ENCODE measurements at regions not wholly inside any gene's neighbourhood (a gene's known extent, or its start where the extent isn't known, plus 50 kb on each side); places are given as distances from the start of the nearest gene placed in this dataset.

DNA sequence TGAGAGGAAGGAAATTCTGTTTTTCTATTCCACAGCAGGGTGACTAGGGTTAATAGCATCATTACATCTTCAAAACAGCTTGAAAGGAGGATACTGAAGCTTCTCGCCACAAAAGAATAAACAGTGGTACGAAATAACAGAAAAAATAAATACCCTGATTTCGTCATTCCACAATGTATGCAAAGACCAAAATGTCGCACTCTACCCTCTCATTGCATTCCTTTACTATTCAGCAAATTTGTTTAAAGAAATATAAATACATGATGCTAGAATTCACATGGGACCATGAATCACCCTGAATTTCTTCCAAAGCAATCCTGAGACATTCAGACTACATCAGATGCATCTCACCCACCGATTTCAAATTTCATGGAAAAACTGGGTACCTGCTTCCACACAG is 112.3 kb upstream of the TOP3B start:
- CTCF ChIA-PET: no interaction called here
- Mint-ChIP-seq H3K27me3 (ENCODE audit: low read depth) (peaks cover 46% of the 10 kb centered on the region), H3K36me3 (ENCODE audit: low read depth) (no peaks in the 10 kb centered on the region), H3K27ac (no peak overlapping the region), H3K4me3 (no peak overlapping the region), H3K4me1 (ENCODE audit: low read depth) (peaks cover 6% of the 10 kb centered on the region), H3K9me3 (ENCODE audit: insufficient read depth) (no peaks in the 10 kb centered on the region)
- POLR2A ChIA-PET: no interaction called here
- no peak for ATAC-seq
- no peak for DNase-seq

DNA sequence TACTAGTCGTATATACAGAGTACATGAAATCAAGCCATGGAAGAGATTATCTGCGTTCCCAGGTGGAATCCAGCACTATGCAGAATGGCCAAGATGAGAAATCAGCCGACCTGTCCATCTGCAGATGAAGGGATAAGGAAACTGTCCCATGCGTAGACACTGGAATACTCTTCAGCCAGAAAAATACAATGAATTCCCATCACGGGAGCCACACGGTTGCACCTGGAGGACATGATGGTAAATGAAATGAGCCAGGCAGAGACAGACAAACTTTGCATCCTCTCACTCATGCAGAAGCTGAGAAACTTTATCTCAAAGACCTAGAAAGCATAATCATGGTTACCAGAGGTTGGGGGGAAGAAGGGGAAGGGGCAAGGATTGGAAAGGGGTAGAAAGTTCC is 111.9 kb upstream of the TOP3B start:
- Mint-ChIP-seq H3K27me3 (ENCODE audit: low read depth) (peaks cover 50% of the 10 kb centered on the region), H3K4me1 (ENCODE audit: low read depth) (peaks cover 6% of the 10 kb centered on the region), H3K4me3 (no peak overlapping the region), H3K27ac (no peak overlapping the region), H3K36me3 (ENCODE audit: low read depth) (no peaks in the 10 kb centered on the region), H3K9me3 (ENCODE audit: insufficient read depth) (no peaks in the 10 kb centered on the region)
- ChIA-PET CTCF (no interaction called here), POLR2A (no interaction called here)
- DNase-seq (no peak), ATAC-seq (no peak)

DNA sequence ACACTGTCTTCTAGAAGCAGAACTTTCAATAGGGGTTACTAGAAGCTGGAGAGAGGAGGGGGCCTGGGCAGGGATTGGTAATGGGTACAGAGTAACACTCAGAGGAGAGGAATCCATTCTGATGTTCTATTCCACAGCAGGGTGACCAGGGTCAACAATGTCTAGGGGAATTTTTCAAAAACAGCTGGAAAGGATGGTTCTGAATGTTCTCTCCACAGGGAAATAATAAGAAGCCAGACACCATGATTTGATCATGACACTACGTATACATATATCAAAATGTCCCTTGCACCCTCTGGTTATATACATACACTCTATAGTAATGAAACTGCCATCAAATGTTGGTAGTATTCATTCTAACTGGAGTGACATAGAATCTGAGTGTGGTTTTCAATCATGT is 111.2 kb upstream of the TOP3B start:
- no peak for ATAC-seq
- no peak overlapping the region for H3K4me3 Mint-ChIP-seq
- ChIA-PET CTCF (no interaction called here), POLR2A (no interaction called here)
- H3K27me3 Mint-ChIP-seq (ENCODE audit: low read depth): peaks cover 47% of the 10 kb centered on the region
- H3K27ac Mint-ChIP-seq: no peak overlapping the region
- DNase-seq: no peak
- H3K9me3 Mint-ChIP-seq (ENCODE audit: insufficient read depth): no peaks in the 10 kb centered on the region
- H3K36me3 Mint-ChIP-seq (ENCODE audit: low read depth): no peaks in the 10 kb centered on the region
- H3K4me1 Mint-ChIP-seq (ENCODE audit: low read depth): peaks cover 6% of the 10 kb centered on the region

GRCh38 chr22:22092974-22093373 is 110.4 kb upstream of the TOP3B start:
- no peak for ATAC-seq
- Mint-ChIP-seq H3K9me3 (ENCODE audit: insufficient read depth) (no peaks in the 10 kb centered on the region), H3K4me1 (ENCODE audit: low read depth) (peaks cover 6% of the 10 kb centered on the region), H3K27me3 (ENCODE audit: low read depth) (peaks cover 51% of the 10 kb centered on the region), H3K36me3 (ENCODE audit: low read depth) (no peaks in the 10 kb centered on the region), H3K27ac (no peak overlapping the region), H3K4me3 (no peak overlapping the region)
- ChIA-PET POLR2A (no interaction called here), CTCF (no interaction called here)
- DNase-seq: no peak

GRCh38 chr22:22092101-22092500 is 109.5 kb upstream of the TOP3B start:
- Mint-ChIP-seq H3K4me3 (no peak overlapping the region), H3K27ac (no peak overlapping the region), H3K4me1 (ENCODE audit: low read depth) (peaks cover 6% of the 10 kb centered on the region), H3K27me3 (ENCODE audit: low read depth) (peaks cover 45% of the 10 kb centered on the region), H3K9me3 (ENCODE audit: insufficient read depth) (no peaks in the 10 kb centered on the region), H3K36me3 (ENCODE audit: low read depth) (no peaks in the 10 kb centered on the region)
- POLR2A ChIA-PET: no interaction called here
- DNase-seq (no peak), ATAC-seq (no peak)
- CTCF ChIA-PET: no interaction called here

DNA sequence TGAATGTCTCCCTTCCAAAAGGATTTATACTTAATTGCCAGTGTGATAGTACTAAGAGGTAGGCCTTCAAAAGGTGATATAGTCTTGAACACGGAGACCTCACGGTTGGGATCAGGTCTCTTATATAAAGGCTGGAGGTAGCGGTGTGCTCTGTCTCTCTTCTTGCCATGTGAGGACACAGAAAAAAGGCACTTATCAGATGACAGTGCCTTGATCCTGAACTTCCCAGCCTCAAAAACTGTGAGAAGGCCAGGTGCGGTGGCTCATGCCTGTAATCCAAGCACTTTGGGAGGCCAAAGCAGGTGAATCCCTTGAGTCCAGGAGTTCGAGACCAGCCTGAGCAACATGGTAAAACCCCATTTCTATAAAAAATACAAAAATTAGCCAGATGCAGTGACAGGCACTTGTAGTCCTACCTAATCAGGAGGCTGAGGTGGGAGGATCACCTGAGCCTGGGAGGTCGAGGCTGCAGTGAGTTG is 108.9 kb upstream of the TOP3B start:
- CTCF ChIA-PET: no interaction called here

DNA sequence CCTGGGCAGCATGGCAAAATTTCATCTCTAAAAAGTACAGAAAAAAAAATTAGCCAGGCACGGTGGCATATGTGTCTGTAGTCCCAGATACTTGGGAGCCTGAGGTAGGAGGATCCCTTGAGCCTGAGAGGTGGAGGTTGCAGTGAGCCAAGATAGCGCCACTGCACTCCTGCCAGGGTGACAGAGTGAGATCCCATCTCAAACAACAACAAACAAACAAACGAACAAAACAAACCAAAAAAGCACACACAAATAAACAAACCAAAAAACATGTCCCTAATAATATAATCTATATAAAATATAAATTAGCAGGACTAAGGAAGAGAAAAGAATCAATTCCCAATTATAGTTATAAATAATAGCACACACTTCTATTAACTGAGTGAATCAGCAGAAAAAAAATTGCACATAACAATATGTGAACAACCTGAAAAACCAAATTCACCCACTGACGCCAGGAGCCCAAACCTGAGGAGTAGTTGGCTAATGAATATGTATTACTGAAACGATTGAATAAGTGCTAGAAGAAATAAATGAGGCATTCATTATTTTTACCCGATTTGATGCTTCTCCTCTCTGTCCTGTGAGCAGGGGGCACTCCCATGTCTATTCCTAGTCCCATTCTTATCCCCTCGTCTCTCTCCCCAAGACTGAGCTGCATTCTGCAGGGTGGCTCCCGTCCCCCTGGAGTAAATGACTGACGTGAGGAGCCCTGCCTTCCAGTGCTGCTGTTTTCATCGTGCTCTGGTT is 108.2 kb upstream of the TOP3B start:
- no peak overlapping the region for H3K4me3 Mint-ChIP-seq
- no peaks in the 10 kb centered on the region for H3K9me3 Mint-ChIP-seq (ENCODE audit: insufficient read depth)
- peaks cover 38% of the 10 kb centered on the region for H3K27me3 Mint-ChIP-seq (ENCODE audit: low read depth)
- CTCF ChIA-PET: no interaction called here
- H3K36me3 Mint-ChIP-seq (ENCODE audit: low read depth): no peaks in the 10 kb centered on the region
- H3K27ac Mint-ChIP-seq: no peak overlapping the region
- no peak for ATAC-seq
- H3K4me1 Mint-ChIP-seq (ENCODE audit: low read depth): peaks cover 6% of the 10 kb centered on the region
- DNase-seq: no peak
- POLR2A ChIA-PET: no interaction called here

More for the DNA sequence above, 108.9 kb upstream of the TOP3B start:
- H3K36me3 Mint-ChIP-seq (ENCODE audit: low read depth): no peaks in the 10 kb centered on the region
- H3K27me3 Mint-ChIP-seq (ENCODE audit: low read depth): peaks cover 40% of the 10 kb centered on the region
- peaks cover 6% of the 10 kb centered on the region for H3K4me1 Mint-ChIP-seq (ENCODE audit: low read depth)
- no peaks in the 10 kb centered on the region for H3K9me3 Mint-ChIP-seq (ENCODE audit: insufficient read depth)
- no peak overlapping the region for H3K27ac Mint-ChIP-seq
- no peak overlapping the region for H3K4me3 Mint-ChIP-seq
- DNase-seq (no peak), ATAC-seq (no peak)
- POLR2A ChIA-PET: no interaction called here

DNA sequence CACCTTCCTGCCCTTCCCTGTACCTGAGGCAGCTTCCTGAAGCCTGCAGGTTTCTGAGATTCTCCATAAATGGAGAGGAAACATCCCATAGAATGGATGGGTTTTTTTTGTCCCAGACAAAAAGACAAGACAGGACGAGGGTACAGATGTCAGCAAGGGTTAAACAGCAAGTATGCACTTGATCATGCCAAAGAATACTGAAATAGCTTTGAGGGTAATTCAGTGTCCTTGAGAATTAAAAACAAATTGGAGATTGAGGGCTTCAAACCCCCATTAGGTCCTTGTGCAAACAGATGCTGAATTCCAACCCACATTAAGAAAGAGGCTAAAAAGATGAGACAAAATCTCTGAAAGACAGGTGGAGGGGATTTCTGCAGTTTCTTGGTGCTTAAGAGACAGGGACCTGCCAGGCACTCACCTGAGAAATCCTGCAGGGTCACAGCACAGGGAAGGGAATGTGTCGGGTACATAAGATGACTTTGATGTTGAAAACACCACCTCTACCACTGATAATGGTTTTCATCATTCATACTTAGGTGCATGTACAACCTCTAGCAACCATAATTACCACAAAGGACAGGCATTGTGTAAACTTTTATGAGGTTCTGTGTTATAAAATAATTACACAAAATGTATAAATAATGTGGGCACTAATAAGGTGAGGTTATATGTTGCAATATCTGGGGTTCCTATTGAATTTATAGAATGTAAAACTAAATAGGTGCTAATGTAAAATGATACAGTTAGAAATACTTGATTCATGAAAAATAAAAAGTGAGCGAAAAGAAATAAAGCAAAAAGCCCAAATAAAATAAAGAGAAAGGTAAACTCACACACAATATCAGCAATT is 107.1 kb upstream of the TOP3B start:
- POLR2A ChIA-PET: no interaction called here
- H3K9me3 Mint-ChIP-seq (ENCODE audit: insufficient read depth): no peaks in the 10 kb centered on the region
- CTCF ChIA-PET: no interaction called here
- ATAC-seq: no peak
- H3K27me3 Mint-ChIP-seq (ENCODE audit: low read depth): peaks cover 33% of the 10 kb centered on the region
- H3K4me3 Mint-ChIP-seq: no peak overlapping the region
- DNase-seq: no peak
- no peaks in the 10 kb centered on the region for H3K36me3 Mint-ChIP-seq (ENCODE audit: low read depth)
- no peak overlapping the region for H3K27ac Mint-ChIP-seq
- peaks cover 6% of the 10 kb centered on the region for H3K4me1 Mint-ChIP-seq (ENCODE audit: low read depth)

GRCh38 chr22:22088658-22089458 is 106.3 kb upstream of the TOP3B start:
- DNase-seq (no peak), ATAC-seq (no peak)
- no peaks in the 10 kb centered on the region for H3K36me3 Mint-ChIP-seq (ENCODE audit: low read depth)
- no peak overlapping the region for H3K4me3 Mint-ChIP-seq
- H3K27ac Mint-ChIP-seq: no peak overlapping the region
- ChIA-PET CTCF (no interaction called here), POLR2A (no interaction called here)
- H3K27me3 Mint-ChIP-seq (ENCODE audit: low read depth): peaks cover 29% of the 10 kb centered on the region
- H3K4me1 Mint-ChIP-seq (ENCODE audit: low read depth): peaks cover 6% of the 10 kb centered on the region
- H3K9me3 Mint-ChIP-seq (ENCODE audit: insufficient read depth): no peaks in the 10 kb centered on the region

DNA sequence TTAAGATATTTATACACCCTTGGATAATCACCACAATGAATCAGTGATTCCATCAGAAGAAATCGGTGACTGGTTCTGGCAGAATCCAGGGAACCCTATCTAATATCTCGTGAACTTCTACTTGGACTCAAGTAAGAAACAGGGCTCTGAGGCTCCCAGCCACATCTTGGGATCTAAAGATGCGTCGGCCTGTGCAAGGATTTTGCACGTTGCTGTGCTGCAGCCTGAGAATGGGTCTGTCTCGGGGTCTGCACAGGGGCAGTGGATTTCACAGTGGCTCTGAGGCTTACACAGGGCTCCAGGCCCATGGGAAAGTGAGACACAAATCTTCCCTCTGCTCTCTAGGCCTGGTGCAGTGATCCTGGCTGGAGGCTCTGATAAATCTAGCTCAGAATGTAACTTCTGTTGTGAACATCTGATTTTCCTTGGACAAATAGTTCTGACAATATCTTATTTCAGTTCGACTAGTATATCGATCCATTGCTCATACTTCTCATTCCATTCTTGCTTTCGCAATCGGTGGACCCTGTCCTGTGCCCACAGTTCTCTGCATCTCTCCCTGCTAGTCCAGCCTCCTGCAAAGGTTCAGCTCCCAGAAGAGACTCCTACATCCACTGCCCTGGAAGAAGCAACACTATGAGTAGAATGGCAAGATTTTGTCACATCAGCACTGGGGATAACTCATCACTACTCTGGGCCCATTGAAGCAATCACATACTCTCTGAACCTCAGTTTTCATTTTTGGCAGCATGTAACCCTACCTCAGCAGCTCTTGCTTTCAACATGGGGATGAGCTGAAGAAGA is 105.5 kb upstream of the TOP3B start:
- POLR2A ChIA-PET: no interaction called here
- Mint-ChIP-seq H3K27ac (no peak overlapping the region), H3K36me3 (ENCODE audit: low read depth) (no peaks in the 10 kb centered on the region), H3K4me1 (ENCODE audit: low read depth) (peaks cover 6% of the 10 kb centered on the region), H3K27me3 (ENCODE audit: low read depth) (peaks cover 31% of the 10 kb centered on the region), H3K9me3 (ENCODE audit: insufficient read depth) (no peaks in the 10 kb centered on the region), H3K4me3 (no peak overlapping the region)
- DNase-seq: no peak
- CTCF ChIA-PET: no interaction called here
- ATAC-seq: no peak

GRCh38 chr22:22086501-22087158 is 104.0 kb upstream of the TOP3B start:
- H3K27me3 Mint-ChIP-seq (ENCODE audit: low read depth): peaks cover 35% of the 10 kb centered on the region
- no peaks in the 10 kb centered on the region for H3K36me3 Mint-ChIP-seq (ENCODE audit: low read depth)
- POLR2A ChIA-PET: no interaction called here
- H3K4me1 Mint-ChIP-seq (ENCODE audit: low read depth): no peaks in the 10 kb centered on the region
- no peak for DNase-seq
- CTCF ChIA-PET: no interaction called here
- H3K9me3 Mint-ChIP-seq (ENCODE audit: insufficient read depth): no peaks in the 10 kb centered on the region
- no peak overlapping the region for H3K4me3 Mint-ChIP-seq
- ATAC-seq: no peak
- H3K27ac Mint-ChIP-seq: no peak overlapping the region
